GM23248 (cell line): ENCODE measurements at regions not wholly inside any gene's neighbourhood (a gene's known extent, or its start where the extent isn't known, plus 50 kb on each side); places are given as distances from the start of the nearest gene placed in this dataset.
"Not testable (repeated sequence)": the region's sequence is repeated elsewhere in the genome, so short reads cannot be mapped to it uniquely, and the experiment has no call there.

Experiments
- EZH2 ChIP-seq: fragments of 200-600 bp; sonication (generic); IDR thresholded peaks from 2 replicates; pipeline ENCODE4 v1.6.1; 2018; ENCODE audit warnings: antibody characterized with exemption, mild to moderate bottlenecking; ENCODE audit not compliant: insufficient read depth, poor library complexity, severe bottlenecking
- EZH2phosphoT487 ChIP-seq: fragments of 200-600 bp; sonication (generic); IDR thresholded peaks from 2 replicates; pipeline ENCODE4 v1.6.1; 2018; ENCODE audit warnings: antibody characterized with exemption, moderate library complexity, mild to moderate bottlenecking, low read depth; ENCODE audit not compliant: insufficient read depth

- not testable (repeated sequence) for TF ChIP-seq EZH2, EZH2phosphoT487
Observed at GRCh38 chr15:30732100-30732499, 106.2 kb downstream of the ARHGAP11B start.
